Left ventricle myocardium inferior (tissue), 1 donor: ENCODE measurements at regions not wholly inside any gene's neighbourhood (a gene's known extent, or its start where the extent isn't known, plus 50 kb on each side); places are given as distances from the start of the nearest gene placed in this dataset.

Experiments used
- DNase-seq: peaks from one replicate; pipeline ENCODE4 v3.0.0-alpha.2; 2020
- H3K27ac ChIP-seq: fragments of 200-600 bp; replicated peaks from 2 replicates; pipeline ENCODE4 v1.8.0; 2021
- H3K27me3 ChIP-seq: fragments of 200-600 bp; 2 replicates; pipeline ENCODE4 v1.8.0; 2021; ENCODE audit warnings: low read depth
- H3K36me3 ChIP-seq: fragments of 200-600 bp; 2 replicates; pipeline ENCODE4 v1.8.0; 2021
- H3K4me1 ChIP-seq: fragments of 200-600 bp; 2 replicates; pipeline ENCODE4 v1.8.0; 2021
- H3K4me3 ChIP-seq: fragments of 200-600 bp; 2 replicates; pipeline ENCODE4 v1.8.0; 2021; ENCODE audit warnings: mild to moderate bottlenecking, moderate library complexity
- H3K9me3 ChIP-seq: fragments of 200-600 bp; replicated peaks from 2 replicates; pipeline ENCODE4 v1.8.0; 2021
- intact Hi-C: fragments of 100-400 bp; cut with micrococcal nuclease; formaldehyde crosslinking; loops from one replicate; pipeline ENCODE4 v1.11.0; 2022
- TF ChIP-seq, protein P1 (sequence below): fragments of 200-600 bp; IDR thresholded peaks from 2 replicates; pipeline ENCODE4 v1.8.0; 2021; ENCODE audit warnings: antibody characterized with exemption, mild to moderate bottlenecking, borderline replicate concordance
- donor health status: DM: no; HTN: yes; CAD: no; lungs with severe emphysema.

GRCh38 chr2:217461674-217462073 is 541.1 kb downstream of the TNS1 start:
- intact Hi-C loops = no loop called here
- no peak overlapping the region for H3K27ac ChIP-seq
- TF ChIP-seq, protein P1, sequence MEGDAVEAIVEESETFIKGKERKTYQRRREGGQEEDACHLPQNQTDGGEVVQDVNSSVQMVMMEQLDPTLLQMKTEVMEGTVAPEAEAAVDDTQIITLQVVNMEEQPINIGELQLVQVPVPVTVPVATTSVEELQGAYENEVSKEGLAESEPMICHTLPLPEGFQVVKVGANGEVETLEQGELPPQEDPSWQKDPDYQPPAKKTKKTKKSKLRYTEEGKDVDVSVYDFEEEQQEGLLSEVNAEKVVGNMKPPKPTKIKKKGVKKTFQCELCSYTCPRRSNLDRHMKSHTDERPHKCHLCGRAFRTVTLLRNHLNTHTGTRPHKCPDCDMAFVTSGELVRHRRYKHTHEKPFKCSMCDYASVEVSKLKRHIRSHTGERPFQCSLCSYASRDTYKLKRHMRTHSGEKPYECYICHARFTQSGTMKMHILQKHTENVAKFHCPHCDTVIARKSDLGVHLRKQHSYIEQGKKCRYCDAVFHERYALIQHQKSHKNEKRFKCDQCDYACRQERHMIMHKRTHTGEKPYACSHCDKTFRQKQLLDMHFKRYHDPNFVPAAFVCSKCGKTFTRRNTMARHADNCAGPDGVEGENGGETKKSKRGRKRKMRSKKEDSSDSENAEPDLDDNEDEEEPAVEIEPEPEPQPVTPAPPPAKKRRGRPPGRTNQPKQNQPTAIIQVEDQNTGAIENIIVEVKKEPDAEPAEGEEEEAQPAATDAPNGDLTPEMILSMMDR = no peak
- H3K36me3 ChIP-seq = no peaks in the 10 kb centered on the region
- no peaks in the 10 kb centered on the region for H3K27me3 ChIP-seq
- H3K4me1 ChIP-seq = no peaks in the 10 kb centered on the region
- no peak for DNase-seq
- H3K9me3 ChIP-seq = no peaks in the 10 kb centered on the region
- no peak overlapping the region for H3K4me3 ChIP-seq

- Histone ChIP-seq H3K36me3 (no peaks in the 10 kb centered on the region), H3K4me1 (no peaks in the 10 kb centered on the region), H3K4me3 (no peak overlapping the region), H3K27ac (no peak overlapping the region), H3K27me3 (no peaks in the 10 kb centered on the region), H3K9me3 (no peaks in the 10 kb centered on the region)
- intact Hi-C loops = no loop called here
- DNase-seq = no peak
- TF ChIP-seq, protein P1 = no peak
Measured at GRCh38 chr2:217459680-217460405, 543.0 kb downstream of the TNS1 start.

DNA sequence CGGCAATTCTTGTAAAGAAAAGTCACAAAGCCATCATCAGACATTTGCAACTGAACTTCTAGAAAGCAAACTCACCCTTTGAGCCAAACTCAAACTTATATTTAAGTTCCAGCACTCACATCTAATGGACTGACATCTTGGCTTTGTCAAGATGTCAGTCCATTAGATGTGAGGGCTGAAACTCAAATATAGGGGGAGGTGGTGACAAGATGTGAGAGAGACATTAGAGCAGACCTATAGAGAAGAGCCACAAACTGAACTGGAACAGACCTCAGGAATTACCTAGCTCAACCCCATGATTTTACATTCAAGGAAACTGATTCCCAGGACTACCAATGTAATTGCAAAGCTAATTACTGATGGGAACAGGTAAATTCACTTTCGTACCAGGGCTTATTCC is 543.8 kb downstream of the TNS1 start:
- DNase-seq = no peak
- Histone ChIP-seq H3K9me3 (no peaks in the 10 kb centered on the region), H3K36me3 (no peaks in the 10 kb centered on the region)

GRCh38 chr2:217456016-217456415 is 546.8 kb downstream of the TNS1 start:
- Histone ChIP-seq H3K4me1 (peaks cover 4% of the 10 kb centered on the region), H3K27ac (no peak overlapping the region), H3K4me3 (no peak overlapping the region), H3K27me3 (no peaks in the 10 kb centered on the region), H3K9me3 (no peaks in the 10 kb centered on the region), H3K36me3 (no peaks in the 10 kb centered on the region)
- TF ChIP-seq, protein P1 = no peak
- intact Hi-C loops = no loop called here
- DNase-seq = no peak

More for the DNA sequence above, 543.8 kb downstream of the TNS1 start:
- intact Hi-C loops = no loop called here
- Histone ChIP-seq H3K27me3 (no peaks in the 10 kb centered on the region), H3K27ac (no peak overlapping the region), H3K4me3 (no peak overlapping the region), H3K4me1 (no peaks in the 10 kb centered on the region)
- TF ChIP-seq, protein P1 = no peak

- TF ChIP-seq, protein P1 = no peak
- Histone ChIP-seq H3K9me3 (no peaks in the 10 kb centered on the region), H3K27ac (no peak overlapping the region), H3K4me3 (no peak overlapping the region), H3K36me3 (no peaks in the 10 kb centered on the region), H3K4me1 (peaks cover 4% of the 10 kb centered on the region), H3K27me3 (no peaks in the 10 kb centered on the region)
- no peak for DNase-seq
- intact Hi-C loops = no loop called here
Measured at GRCh38 chr2:217452928-217453327, 549.9 kb downstream of the TNS1 start.
